ENCODE measurements at regions not wholly inside any gene's neighbourhood (a gene's known extent, or its start where the extent isn't known, plus 50 kb on each side); places are given as distances from the start of the nearest gene placed in this dataset.
"Not testable (repeated sequence)": the region's sequence is repeated elsewhere in the genome, so short reads cannot be mapped to it uniquely, and the experiment has no call there.

DNA sequence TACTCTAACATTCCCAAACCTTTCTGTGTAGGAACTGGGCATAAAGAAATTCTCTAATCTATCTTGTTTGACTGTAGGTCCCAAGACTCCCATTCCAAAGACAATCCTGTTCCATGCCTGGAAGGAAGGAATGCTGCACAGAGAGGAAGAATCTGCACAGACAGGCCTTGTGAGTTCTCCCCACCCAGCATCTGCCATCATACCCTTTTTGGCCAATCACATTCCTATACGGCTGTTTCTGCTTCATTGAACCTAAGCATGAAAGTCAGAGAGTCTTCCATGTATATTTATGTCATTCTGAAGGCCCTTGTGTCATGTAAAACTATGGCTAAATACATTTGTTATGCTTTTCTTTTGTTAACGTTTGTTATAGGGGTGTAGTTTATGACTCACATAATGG, 667.7 kb upstream of the IGFBP7 start:
- DNase-seq = no peak

DNA sequence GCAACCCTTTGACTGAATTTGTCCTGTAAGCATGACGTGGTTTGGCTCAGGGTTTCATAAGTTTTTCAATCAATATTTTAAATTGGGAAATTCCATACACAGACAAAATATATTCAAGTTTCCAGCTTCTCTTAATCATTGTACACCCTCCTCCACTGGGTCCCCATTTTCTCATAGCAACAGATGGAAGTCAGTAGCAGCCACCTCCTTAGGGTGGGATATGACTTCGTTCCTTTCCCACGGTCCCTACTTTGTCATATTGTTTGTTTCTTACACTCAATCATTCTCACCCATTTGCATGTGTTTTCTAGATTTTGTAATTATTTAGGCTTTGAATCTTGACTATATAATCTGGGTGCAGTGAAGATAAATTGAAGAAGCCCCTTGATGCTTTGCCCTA, 664.5 kb upstream of the IGFBP7 start:
- no peak for DNase-seq

DNA sequence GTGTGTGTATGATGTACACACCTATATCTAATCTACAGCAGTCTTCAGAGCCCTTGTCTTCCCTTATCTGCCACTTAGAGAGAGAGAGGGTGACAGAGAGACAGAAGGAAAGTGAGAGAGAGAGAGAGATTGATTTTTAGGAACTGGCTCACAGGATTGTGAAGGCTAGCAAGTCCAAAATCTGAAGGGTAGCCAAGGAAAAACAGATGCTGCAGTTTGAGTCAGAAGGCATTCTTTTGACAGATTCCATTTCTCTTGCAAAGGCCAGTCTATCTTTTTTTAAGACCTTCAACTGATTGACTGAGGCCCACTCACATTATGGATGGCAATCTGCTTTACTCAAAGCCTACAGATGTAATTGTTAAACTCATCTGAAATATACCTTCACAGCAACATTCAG, 664.0 kb upstream of the IGFBP7 start:
- no peak for DNase-seq

DNA sequence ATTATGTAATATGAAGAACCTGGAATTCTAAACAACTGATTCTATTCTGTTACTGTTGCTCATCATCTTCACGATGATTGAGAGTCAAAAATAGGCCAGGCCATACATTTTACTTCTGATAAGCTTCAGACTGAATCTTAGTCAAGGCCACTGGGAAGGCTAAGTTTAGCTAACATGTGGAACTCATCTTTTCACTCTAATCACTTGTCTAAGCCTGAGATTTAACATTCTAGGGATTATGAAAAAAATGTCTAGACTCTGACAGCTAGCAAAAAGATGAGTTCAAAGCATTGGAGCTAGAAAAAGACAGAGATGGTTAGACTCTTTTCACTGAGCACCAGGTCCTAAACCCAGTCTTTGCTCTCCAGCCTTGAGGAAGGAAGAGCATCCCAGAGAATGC, 656.2 kb upstream of the IGFBP7 start:
- no peak for DNase-seq

DNA sequence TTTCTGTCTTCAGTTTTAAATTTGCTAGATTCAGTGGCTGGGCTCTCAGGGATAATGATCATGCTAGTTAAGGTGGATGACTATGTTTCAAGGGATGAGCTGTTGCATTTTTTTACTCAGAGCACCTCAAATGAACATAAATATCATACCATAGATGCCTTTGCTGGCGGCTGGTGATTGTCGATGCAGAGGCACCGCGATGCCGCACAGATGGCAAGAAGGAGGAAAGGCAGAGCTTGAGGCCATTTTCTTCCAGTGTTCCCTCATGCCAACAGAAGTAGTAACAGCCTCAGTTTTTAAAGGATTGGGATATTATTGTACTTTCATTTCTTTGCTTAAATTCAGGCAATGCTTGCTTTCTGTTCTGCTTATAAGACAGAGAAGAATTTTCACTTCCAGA, 654.7 kb upstream of the IGFBP7 start:
- no peak for DNase-seq

DNA sequence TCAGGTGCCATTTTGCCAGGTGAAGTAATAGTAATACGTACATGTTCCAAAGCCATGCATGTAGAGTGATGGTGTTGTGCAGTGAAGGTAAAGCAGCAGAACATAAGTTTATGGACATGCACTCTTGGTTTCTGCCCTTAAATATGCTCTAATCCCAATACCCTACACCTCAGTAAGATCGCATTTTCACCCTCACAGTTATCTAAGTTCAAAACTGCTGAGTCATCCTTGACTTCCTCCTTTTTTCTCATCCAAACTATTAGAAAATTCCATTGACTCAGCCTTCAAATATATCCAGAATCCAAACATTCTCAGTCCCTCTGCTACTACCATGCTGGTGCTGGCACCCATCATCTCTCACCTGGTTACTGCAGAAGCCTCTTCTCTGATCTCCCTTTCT, 652.9 kb upstream of the IGFBP7 start:
- DNase-seq = no peak

DNA sequence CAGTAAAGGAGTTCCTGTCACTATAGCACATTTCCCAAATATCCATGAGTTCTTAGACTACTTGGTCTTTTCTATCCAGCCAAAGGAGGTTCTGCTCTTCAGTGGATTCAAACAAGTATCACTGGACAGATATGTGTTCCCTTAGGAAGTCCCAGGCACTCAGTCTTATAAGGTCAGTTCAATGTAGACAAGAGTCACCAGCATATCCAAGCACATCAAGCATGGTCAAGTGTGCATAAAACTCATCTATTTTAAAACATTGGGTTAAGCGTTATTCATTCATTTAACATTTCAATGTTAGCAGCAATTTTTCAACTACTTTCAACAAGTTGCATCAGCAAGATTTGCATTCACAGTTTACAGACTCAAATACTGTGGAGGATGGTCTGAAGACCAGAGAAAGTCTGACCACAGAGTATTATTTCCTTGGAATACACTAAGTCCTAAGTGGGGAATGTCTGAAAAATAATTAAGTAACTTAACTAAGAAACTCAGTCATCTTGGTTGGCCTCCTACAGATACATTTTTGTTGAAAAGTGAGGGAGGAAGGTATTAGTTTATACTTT, 630.5 kb upstream of the IGFBP7 start:
- DNase-seq = no peak

DNA sequence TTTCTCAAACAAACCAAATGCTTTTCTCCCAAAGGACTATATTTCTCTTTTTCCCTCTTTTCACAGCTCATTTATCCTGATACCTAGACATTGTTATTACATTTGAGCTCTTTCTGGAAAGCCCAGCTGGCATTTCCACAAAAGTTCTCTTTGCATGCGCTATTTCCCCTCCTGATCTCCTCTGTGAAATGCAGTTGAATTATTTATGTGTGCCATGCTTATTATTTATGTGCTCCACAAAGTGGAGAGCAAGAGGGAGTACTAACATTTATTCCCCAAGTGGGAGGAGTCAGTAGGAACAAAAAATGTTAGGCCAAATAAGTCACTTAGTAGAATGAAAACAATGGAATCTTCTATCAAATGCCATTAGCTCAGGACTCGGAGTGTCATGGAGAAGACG, 626.6 kb upstream of the IGFBP7 start:
- DNase-seq = no peak

DNA sequence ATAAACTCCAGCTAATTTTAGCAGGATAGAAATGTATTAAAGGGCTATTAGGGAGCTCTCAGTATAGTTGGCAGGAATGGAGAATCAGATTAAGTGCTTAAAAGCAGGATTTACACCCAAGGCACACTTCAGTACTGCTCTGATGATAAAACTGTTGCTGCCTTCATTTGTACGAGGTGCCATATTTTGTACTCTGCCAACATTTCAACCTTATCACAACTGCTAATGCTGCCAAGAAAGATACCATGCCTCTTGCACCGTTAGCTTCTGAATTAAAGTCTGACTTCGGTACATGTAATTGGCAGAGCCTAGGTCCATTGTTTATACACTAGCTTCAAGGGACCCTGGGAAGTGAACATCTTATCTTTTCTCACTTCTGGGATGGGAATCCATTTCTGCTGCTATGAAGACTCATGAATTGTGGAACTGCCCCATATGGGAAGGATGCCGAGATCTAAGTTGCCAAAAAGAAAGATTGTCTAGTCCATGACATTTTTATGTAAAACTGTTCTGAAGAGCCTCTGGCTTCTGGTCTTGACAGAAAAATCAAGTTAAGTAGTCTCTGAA, 624.0 kb upstream of the IGFBP7 start:
- DNase-seq = no peak

DNA sequence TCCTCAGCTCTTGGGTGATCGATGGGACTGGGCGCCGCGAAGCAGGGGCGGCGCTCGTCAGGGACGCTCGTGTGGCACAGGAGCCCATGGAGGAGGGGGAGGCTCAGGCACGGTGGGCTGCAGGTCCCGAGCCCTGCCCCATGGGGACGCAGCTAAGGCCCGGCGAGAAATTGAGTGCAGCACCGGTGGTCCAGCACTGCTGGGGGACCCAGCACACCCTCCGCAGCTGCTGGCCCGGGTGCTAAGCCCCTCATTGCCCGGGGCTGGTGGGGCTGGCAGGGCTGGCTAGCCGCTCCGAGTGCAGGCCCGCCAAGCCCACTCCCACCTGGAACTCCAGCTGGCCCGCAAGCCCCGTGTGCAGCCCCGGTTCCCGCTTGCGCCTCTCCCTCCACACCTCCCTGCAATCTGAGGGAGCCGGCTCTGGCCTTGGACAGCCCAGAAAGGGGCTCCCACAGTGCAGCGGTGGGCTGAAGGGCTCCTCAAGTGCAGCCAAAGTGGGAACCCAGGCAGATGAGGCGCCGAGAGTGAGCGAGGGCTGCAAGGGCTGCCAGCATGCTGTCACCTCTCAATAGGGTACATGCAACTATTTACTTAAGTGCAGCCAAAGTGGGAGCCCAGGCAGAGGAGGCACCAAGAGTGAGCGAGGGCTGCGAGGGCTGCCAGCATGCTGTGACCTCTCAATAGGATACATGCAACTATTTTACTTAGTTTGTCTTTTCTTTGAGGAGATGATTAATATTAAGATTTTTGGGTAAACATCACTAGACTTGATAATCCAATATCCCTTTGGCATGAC, 619.8 kb upstream of the IGFBP7 start:
- DNase-seq = not testable (repeated sequence)

DNA sequence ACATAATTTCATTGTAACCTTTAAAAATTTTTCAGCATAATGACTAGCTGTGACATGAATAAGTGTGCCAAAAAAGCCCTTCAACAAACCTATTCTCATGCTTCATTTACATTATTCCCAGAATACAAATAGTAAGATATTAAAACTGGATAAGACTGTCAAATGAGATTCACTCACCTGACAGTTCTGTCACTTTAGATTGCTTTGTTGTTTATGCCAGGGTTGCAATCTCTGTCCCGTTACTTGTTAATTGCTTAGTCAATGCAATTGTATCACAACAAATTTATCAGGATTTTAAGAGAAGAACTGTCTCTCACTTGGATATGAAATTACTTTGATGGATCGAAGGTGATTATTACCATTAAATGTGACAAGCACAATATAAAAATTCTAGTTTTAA, 616.0 kb upstream of the IGFBP7 start:
- no peak for DNase-seq

DNA sequence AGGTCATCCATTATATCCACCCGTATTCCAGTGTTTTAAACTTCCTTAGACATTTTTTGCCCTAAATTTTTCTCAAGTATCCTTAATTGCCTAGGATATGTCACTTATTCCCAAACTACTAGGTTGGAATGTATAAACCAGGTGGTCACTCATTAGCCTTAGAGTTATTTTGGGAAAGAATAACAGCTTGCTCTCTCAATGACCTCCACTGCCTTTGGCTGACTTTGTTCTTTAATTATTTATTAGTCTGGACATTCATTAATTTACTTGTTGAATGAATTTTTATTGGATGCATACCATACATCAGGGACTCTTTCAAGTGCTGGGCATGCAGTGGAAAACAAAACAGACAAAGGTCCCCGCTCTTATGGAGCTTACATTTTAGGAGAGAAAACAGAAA, 609.3 kb upstream of the IGFBP7 start:
- no peak for DNase-seq

DNA sequence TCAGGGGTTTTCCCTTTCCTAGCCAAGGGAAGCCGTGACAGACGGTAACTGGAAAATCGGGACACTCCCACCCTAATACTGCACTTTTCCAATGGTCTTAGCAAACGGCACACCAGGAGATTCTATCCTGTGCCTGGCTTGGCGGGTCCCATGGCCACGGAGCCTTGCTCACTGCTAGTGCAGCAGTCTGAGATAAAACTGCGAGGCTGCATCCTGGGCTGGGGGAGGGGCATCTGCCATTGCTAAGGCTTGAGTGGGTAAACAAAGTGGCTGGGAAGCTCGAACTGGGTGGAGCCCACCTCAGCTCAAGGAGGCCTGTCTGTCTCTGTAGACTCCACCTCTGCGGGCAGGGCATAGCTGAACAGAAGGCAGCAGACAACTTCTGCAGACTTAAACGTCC, 604.1 kb upstream of the IGFBP7 start:
- not testable (repeated sequence) for DNase-seq

DNA sequence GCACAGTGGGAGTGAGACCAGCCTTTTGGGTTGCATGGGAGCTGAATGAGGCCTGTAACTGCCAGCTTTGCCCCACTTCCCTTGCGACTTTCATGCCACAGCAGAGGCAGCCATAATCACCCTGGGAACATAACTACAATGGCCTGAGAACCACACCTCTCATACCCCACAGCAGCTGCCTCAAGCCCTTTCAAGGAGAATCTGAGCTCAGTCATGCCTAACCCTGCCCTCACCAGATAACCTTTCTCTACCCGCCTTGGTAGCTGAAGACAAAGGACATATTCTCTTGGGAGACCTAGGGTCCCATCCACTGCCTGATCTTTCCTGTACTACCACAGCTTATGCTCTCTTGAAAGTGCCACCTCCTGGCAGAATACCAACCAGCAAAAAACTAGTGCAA, 599.9 kb upstream of the IGFBP7 start:
- no peak for DNase-seq

DNA sequence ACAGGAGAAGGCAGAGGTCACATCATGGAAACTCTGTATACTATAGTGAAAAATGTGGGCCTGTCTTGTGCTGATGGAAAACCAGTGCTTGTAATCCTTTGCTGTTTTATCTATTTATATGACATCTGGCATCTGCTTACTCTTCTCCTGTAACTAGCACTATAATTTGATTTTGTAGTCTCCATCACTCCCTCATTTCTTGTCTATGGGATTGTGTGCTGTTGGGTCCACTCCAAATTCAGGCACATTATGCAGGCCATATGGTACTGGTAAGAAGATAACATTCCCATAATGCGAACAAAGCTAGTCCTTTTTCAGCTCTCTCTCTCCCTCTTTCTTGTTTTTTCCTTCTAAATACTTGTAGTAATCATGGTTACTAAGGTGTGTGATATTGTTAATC, 581.2 kb upstream of the IGFBP7 start:
- DNase-seq = no peak

DNA sequence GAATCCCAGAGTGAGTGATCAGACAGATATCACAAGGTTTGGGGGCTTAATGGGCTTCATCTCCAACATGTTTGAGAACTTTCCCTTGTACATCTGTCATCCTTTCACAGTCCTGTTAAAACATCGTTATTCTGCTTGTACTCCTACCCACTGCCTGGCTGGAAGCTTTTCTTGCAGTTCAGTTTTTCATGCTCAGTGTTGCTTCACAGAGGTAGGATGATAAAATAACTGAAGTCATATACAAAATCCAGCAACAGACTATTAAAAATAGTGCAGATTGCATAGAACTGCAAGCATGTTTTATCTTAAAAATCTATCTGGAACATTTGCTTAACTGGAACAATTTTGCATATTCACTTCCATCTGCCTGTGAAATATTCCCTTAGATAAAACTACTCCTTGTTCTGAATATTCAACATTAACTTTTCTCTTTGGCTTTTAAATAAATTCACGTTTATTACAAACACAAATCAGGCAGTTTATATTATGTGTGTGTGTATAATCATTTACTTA, 579.6 kb upstream of the IGFBP7 start:
- DNase-seq = no peak

DNA sequence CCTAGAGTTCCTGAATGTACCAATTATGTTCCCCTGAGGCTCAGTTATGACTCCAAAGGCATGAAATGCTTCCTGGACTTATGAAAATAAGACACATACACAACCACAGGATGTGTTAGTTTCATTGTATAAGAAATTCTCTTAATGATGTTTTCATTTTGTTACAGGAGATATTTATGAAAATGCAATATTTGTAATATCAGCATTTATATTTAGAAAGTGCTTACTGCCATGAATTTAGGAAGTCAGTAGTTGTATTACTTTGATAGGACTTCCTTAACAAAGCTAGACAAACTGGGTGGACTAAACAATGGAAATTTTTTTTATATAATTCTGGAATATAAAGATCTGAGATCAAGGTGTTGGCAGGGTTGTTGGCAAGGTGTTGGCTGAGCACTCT, 572.1 kb upstream of the IGFBP7 start:
- no peak for DNase-seq

DNA sequence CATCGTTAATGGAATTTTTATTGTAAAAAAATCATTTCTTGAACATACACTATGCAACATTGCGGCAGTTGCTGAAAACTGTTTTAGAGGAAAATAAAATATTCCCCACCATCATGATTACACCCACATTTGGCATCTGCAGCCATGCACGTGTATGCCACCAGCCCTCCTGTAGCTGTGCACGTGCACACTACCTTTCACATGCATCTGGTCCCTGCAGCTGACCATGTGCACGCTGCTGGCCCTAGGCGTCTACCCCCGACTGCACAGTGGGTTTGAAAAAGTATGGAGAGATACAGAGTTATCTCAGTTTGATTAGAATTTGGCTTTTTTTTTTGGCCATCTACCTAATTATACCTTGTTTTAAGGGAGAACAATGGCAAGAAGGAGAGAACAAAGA, 569.8 kb upstream of the IGFBP7 start:
- no peak for DNase-seq

DNA sequence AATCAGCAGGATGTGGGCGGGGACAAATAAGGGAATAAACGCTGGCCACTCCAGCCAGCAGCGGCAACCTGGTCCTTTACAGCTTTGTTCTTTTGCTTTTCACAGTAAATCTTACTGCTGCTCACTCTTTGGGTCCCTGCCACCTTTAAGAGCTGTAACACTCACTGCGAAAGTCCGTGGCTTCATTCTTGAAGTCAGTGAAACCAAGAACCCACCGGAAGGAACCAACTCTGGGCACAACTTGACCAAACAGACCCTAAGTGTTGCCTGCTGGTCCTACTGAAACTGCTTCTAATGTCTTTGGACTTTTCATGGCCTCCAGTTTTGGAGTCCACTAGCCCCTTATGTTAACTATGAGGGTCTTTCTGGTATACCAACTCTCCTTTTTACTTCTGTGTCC, 566.2 kb upstream of the IGFBP7 start:
- no peak for DNase-seq

DNA sequence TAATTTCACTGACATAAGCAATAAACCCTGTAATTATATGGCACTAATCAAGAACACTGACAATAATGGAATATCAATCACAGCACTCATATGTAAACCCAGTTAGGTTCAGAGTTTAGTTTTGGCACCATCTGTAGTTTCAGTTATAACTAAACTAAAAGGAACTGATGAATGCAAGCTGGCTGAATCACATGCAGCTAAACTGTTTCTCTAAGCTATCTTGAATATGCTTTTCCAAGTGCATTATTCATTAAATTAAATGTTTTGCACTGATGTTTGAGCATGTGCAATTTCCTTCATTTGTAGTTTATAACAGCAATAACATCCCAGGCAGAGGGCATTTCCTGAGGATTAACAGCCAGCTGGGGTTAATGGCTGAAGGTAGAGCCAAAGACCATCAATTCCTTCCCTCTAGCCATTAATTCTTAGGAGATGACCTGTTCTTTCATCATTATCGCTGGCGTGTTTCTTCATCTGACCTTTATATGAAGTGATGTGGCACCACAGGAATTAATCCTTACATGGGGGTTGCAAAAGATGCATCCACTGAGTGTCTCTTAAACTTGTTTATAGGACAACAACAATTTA, 562.8 kb upstream of the IGFBP7 start:
- no peak for DNase-seq

DNA sequence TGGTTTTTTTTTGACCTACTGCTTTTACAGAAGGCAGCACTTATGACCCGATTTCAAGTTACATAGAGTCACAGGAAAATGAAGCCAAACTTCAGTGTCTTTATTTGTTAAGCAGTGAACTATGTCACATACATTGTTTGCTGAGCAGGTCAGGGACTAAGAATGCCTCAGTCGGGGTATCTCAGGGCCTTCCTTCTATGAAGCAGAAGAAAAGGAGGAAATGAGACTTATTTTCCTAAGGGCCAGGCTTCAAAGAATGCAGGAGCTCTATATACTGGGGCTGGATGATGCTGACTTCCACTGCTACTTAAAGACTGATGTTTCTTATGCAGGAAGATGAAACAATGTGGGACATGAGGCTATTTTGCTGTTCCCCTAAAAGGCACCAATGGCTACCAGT, 558.4 kb upstream of the IGFBP7 start:
- no peak for DNase-seq

DNA sequence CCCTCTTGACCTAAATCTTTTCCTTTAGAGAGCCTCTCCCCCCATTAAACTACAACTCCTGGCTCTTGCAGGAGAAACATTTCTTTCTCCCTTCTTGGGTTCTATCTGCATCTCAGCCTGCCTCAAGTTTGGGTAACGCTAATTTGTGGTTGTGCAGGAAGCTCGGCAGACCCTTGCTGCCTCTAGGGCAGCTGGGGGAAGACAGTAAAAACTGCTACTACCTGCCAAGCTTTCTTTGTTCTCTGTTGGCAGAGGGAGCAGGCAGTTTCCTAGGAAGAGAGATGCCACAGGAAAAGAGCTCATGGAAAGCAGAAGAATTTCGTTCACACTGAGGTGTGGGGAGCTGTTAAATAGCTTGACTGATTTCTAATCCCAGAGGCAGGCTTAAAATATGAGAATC, 555.6 kb upstream of the IGFBP7 start:
- DNase-seq = no peak

DNA sequence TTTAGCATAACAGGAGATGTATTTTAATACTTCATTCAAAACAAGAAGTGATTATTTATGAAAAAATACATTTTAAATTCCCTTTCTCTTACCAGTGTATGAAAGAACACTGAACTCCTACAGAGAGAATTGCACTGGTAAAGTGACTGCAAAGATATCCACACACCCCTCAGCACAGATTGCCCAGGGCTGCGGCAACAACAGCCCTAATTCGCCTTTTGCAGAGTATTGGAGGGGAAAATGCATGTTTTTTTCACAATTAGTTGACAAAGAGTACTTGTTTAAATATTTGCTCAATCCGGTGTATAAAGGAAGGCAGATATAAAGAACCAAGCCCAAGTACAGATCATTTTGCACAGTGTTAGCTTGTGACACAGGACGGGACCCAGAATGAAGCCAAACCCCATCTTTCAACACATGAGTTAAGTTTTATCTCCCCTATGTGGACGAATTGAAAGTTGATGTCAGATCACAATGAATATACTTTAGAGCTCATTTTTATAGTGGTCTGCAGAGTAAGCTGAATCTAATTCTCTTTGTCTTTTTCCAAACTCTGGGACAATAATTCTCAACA, 551.4 kb upstream of the IGFBP7 start:
- DNase-seq = no peak

DNA sequence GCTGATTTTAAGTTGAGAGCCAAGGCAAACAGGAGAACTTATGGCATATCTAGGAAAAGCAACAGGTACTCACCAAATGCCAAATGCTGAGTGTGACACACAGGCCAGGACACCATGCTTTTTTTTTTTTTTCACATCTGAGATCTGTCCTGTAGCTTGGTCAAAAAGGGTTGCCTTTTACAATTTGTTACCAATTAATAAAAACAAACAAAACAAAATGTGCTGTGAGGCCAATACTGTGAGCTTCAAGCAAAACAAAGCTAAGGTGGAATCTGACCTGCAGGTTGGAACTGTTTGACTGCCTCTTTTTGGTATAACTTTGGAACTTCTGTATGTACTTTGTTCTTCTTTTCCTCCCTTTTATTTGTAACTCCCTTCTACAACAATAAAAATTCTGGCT, 548.5 kb upstream of the IGFBP7 start:
- DNase-seq = no peak

Data from NCI-H1092 (cell line).